Activated naive CD8-positive, alpha-beta T cell treated with anti-CD3 and anti-CD28 coated beads, Interleukin-2, amount 10 ng/mL, durations not matched to agents 7 days and 5 days (primary cell): ENCODE measurements at regions not wholly inside any gene's neighbourhood (a gene's known extent, or its start where the extent isn't known, plus 50 kb on each side); places are given as distances from the start of the nearest gene placed in this dataset.

ENCODE experiments used
- ATAC-seq: fragments of 150-1000 bp; cut with Tn5 transposase; one replicate; pipeline ENCODE4 v1.10.0; 2021; ENCODE audit warnings: low read depth, moderate library complexity
- POLR2A ChIA-PET: fragments of 350-600 bp; sonication (Branson Sonifier 250); formaldehyde crosslinking; loops from one replicate; lab custom pipeline; 2021; ENCODE audit warnings: antibody characterized with exemption; lab: Charles Lee
- DNase-seq: peaks from one replicate; pipeline ENCODE4 v3.0.0; 2021
- H3K27ac Mint-ChIP-seq: one replicate; pipeline ENCODE4 v1.8.0; 2022; ENCODE audit warnings: mild to moderate bottlenecking, mixed read lengths
- H3K27me3 Mint-ChIP-seq: one replicate; pipeline ENCODE4 v1.8.0; 2022; ENCODE audit warnings: mild to moderate bottlenecking, moderate library complexity, mixed read lengths
- H3K36me3 Mint-ChIP-seq: one replicate; pipeline ENCODE4 v1.8.0; 2021; ENCODE audit warnings: mild to moderate bottlenecking, mixed read lengths
- H3K4me1 Mint-ChIP-seq: one replicate; pipeline ENCODE4 v1.8.0; 2021; ENCODE audit warnings: mixed read lengths
- H3K4me3 Mint-ChIP-seq: one replicate; pipeline ENCODE4 v1.8.0; 2022; ENCODE audit warnings: mild to moderate bottlenecking, moderate library complexity, mixed read lengths
- H3K9me3 Mint-ChIP-seq: one replicate; pipeline ENCODE4 v1.8.0; 2021; ENCODE audit warnings: mixed read lengths

DNA sequence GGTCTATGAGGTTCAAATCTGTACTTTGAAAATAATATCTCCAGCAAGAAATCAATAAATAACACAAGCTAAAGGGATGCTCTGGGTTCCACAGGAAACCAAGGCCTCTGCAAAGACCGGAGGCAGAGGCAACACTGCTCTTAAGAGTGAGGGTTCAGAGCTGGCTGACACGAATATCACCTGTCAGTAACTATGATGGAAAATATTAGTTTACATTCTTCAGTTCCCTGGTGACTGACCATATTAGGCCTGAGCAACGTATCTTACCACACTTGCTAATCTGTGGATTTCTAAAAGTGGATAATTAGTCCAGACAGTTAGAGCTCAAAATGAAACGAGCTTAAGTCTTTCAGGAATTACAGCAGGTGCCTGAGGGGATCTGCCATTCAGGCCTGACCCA lies 459.3 kb downstream of the HS3ST3B1 start:
- Mint-ChIP-seq H3K27me3 (peaks cover 5% of the 10 kb centered on the region), H3K4me3 (no peak overlapping the region), H3K4me1 (peaks cover 5% of the 10 kb centered on the region), H3K9me3 (peaks cover 1% of the 10 kb centered on the region), H3K27ac (no peak overlapping the region), H3K36me3 (no peaks in the 10 kb centered on the region)
- DNase-seq (no peak), ATAC-seq (no peak)
- POLR2A ChIA-PET: no interaction called here

DNA sequence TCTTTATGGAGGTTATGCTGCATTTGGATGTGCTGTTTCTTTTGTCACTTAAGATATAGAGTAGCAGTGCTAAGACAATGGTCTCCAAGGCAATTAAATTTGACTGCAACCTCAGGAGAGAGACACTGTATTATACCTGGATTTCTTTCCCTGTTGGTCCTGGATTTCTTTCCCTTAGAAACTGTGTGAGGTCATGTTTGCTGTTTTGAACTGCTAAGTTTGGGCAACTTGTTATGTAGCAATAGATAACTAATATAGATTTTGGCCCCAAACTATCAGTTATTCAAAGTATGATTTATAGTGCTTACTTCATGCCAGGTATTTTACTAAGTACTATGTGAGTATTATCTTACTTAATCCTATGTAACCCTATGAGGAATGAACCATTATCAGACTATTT lies 458.4 kb downstream of the HS3ST3B1 start:
- Mint-ChIP-seq H3K36me3 (no peaks in the 10 kb centered on the region), H3K4me1 (peaks cover 5% of the 10 kb centered on the region), H3K9me3 (peaks cover 1% of the 10 kb centered on the region), H3K27me3 (peaks cover 5% of the 10 kb centered on the region), H3K4me3 (no peak overlapping the region), H3K27ac (no peak overlapping the region)
- ATAC-seq: no peak
- DNase-seq: no peak
- POLR2A ChIA-PET: no interaction called here

DNA sequence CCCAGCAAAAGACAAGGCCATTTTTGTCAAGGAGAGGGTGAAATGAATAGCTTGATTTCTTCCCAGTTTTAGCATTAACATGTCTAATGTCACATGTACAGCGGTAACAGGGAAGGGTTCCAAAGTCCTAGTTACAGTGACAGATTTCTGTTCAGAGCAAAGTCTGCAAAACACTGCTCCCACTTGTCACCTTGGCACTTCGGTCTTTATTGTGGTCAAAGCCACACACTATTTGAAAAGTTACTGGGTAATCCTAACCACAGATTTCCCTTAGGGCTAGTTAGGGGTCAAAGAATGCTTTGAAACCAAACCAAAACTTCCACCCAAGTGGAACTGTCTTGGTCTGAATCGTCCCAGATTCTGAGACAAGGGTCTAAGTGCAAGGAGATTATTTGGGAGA lies 455.6 kb downstream of the HS3ST3B1 start:
- ATAC-seq: no peak
- POLR2A ChIA-PET: no interaction called here
- Mint-ChIP-seq H3K27me3 (peaks cover 5% of the 10 kb centered on the region), H3K4me1 (peaks cover 5% of the 10 kb centered on the region), H3K27ac (no peak overlapping the region), H3K36me3 (no peaks in the 10 kb centered on the region), H3K4me3 (no peak overlapping the region), H3K9me3 (peaks cover 3% of the 10 kb centered on the region)
- DNase-seq: no peak

DNA sequence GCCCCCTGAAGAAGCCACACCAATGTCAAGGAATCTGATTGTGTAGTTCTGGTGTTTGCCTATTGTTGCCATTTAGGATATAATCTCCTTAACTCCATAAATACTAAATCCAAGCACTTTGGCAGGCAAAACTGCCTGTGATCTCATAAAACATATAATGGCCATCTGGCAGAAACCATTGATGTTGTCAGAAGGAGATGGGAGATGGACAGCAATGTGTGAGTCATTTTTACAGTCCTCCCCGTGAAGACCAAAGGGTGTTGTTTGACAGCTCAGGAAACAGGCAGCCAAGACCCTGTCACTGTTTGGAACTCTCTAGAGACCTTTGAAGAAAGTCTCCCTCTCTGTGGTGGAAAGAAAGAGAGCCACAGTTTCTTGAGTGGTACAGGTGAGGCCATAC lies 454.1 kb downstream of the HS3ST3B1 start:
- ATAC-seq (no peak), DNase-seq (no peak)
- Mint-ChIP-seq H3K36me3 (no peaks in the 10 kb centered on the region), H3K9me3 (peaks cover 3% of the 10 kb centered on the region), H3K27ac (no peak overlapping the region), H3K27me3 (peaks cover 5% of the 10 kb centered on the region), H3K4me3 (no peak overlapping the region), H3K4me1 (peaks cover 5% of the 10 kb centered on the region)
- POLR2A ChIA-PET: no interaction called here

DNA sequence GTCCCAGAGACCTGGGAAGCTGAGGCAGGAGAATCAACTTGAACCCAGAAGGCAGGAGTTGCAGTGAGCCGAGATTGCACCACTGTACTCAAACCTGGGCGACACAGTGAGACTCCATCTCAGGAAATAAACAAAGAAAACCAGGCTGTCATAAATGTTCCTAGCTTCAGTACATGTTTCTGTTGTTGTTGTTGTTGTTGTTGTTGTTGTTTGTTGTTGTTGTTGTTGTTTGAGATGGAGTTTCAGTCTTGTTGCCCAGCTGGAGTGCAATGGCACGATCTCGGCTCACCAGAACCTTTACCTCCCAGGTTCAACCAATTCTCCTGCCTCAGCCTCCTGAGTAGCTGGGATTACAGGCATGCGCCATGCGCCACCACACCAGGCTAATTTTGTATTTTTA lies 452.5 kb downstream of the HS3ST3B1 start:
- Mint-ChIP-seq H3K9me3 (peaks cover 2% of the 10 kb centered on the region), H3K27me3 (peaks cover 7% of the 10 kb centered on the region), H3K4me3 (no peak overlapping the region), H3K27ac (no peak overlapping the region), H3K4me1 (peaks cover 6% of the 10 kb centered on the region), H3K36me3 (no peaks in the 10 kb centered on the region)
- DNase-seq: no peak
- no peak for ATAC-seq
- POLR2A ChIA-PET: no interaction called here

DNA sequence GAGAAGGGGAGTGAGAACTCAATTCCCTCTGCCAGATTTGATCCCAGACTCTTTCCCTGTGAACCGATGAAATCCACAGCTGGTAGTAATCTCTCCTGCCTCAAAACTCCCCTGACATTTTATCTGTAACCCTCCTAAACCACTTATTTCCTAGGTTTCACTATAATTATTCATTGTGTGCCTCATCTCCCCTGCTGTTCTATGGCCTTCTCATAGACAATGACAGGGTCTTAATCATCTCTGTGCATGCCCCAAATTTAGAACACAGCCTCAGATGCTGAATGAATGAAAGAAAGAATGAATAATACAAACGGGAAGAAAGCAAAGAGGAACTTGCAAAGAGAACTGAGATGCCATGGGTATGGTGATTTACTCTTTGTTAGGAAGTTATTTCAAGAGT lies 451.1 kb downstream of the HS3ST3B1 start:
- H3K4me1 Mint-ChIP-seq: peaks cover 8% of the 10 kb centered on the region
- ATAC-seq (no peak), DNase-seq (no peak)
- peaks cover 2% of the 10 kb centered on the region for H3K9me3 Mint-ChIP-seq
- H3K27ac Mint-ChIP-seq: no peak overlapping the region
- no peak overlapping the region for H3K4me3 Mint-ChIP-seq
- no peaks in the 10 kb centered on the region for H3K36me3 Mint-ChIP-seq
- H3K27me3 Mint-ChIP-seq: peaks cover 5% of the 10 kb centered on the region
- POLR2A ChIA-PET: no interaction called here

DNA sequence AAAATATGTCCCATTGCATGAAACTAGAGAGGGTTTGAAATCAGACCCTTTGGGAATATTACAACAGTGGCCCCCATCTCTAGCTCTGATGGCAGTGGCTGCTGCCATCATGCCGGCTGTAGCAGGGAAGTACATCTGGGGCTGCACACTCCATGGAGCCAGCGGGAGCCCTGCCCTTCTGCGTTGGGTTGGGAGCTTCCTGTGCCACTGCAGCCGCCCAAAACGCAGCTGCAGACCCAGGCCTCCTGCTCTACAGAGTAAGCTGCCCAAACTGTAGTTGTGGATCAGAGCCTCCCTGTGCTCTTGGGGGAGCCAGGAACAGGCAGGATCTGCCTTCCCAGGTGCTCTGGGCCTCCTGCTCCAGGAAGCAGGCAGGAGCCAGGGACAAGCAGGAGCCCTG lies 450.0 kb downstream of the HS3ST3B1 start:
- DNase-seq (no peak), ATAC-seq (no peak)
- peaks cover 4% of the 10 kb centered on the region for H3K4me1 Mint-ChIP-seq
- no peak overlapping the region for H3K27ac Mint-ChIP-seq
- POLR2A ChIA-PET: no interaction called here
- no peak overlapping the region for H3K4me3 Mint-ChIP-seq
- H3K27me3 Mint-ChIP-seq: peaks cover 5% of the 10 kb centered on the region
- peaks cover 2% of the 10 kb centered on the region for H3K9me3 Mint-ChIP-seq
- H3K36me3 Mint-ChIP-seq: no peaks in the 10 kb centered on the region

DNA sequence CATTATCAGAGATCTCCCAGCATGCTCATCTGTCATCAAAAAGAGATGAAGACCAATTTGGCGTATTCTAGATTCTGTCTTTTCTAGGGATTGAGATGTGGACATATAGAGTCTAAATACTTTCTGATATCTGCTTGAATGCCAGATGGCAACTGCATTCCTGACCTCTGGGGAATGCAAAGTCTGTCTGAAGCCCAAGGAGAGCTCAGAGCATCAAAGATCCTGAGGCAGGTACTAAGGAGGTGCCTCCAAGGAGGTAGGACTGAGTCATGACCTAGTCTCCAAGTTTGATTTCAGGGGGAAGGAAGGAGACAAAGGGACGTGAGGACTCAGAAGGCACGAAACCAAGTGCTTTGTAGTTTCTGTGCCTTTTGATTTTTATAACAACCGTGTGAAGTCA lies 448.4 kb downstream of the HS3ST3B1 start:
- Mint-ChIP-seq H3K27me3 (peaks cover 5% of the 10 kb centered on the region), H3K27ac (no peak overlapping the region), H3K4me3 (no peak overlapping the region), H3K4me1 (peaks cover 4% of the 10 kb centered on the region), H3K36me3 (no peaks in the 10 kb centered on the region), H3K9me3 (peaks cover 2% of the 10 kb centered on the region)
- DNase-seq (no peak), ATAC-seq (no peak)
- POLR2A ChIA-PET: no interaction called here

DNA sequence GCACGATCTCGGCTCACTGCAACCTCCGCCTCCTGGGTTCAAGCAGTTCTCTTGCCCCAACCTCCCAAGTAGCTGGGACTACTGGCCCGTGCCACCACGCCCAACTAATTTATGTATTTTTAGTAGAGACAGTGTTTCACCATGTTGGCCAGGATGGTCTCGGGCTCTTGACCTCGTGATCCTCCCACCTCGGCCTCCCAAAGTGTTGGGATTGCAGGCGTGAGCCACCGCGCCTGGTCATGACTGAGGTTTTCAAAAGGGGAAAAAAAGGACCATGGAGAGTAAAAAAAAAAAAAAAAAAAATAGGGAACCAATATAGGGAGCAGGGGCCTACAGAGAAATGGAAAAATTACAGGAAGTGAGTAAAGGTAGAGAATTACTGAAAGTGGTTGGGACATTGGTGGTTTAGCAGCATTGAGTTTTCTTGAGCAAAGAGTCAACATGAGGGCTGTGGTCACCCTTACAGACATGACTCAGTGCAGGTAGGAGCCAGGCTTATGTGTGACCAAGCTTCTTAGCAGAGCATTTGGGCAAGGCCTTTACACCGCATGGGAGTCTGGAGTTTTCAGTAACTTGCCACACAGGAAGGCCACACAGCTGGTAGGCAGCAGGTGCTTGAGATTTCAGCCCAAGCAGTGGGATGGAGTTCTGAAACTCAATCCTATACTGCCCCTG lies 447.3 kb downstream of the HS3ST3B1 start:
- H3K4me1 Mint-ChIP-seq: peaks cover 4% of the 10 kb centered on the region
- ATAC-seq (no peak), DNase-seq (no peak)
- no peak overlapping the region for H3K27ac Mint-ChIP-seq
- no peak overlapping the region for H3K4me3 Mint-ChIP-seq
- POLR2A ChIA-PET: no interaction called here
- peaks cover 3% of the 10 kb centered on the region for H3K27me3 Mint-ChIP-seq
- H3K36me3 Mint-ChIP-seq: no peaks in the 10 kb centered on the region
- peaks cover 2% of the 10 kb centered on the region for H3K9me3 Mint-ChIP-seq

DNA sequence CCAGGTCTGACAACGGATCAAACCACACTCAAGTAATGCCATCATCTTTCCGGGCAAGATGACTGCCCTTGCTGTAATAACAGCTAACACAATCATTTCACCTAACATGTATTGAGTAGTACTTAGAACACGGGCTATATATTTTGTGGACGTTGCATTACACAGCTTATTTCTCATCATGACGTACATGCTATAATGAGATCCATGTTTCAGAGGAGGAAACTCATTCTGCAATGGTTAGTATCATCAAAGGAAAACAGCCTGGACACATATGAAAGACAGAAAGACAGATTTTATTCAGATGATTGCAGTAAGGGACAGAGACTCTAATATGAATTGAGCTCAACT lies 446.7 kb downstream of the HS3ST3B1 start:
- ATAC-seq (no peak), DNase-seq (no peak)
- peaks cover 4% of the 10 kb centered on the region for H3K4me1 Mint-ChIP-seq
- peaks cover 2% of the 10 kb centered on the region for H3K9me3 Mint-ChIP-seq
- H3K27ac Mint-ChIP-seq: no peak overlapping the region
- H3K4me3 Mint-ChIP-seq: no peak overlapping the region
- H3K36me3 Mint-ChIP-seq: no peaks in the 10 kb centered on the region
- peaks cover 3% of the 10 kb centered on the region for H3K27me3 Mint-ChIP-seq
- POLR2A ChIA-PET: no interaction called here

DNA sequence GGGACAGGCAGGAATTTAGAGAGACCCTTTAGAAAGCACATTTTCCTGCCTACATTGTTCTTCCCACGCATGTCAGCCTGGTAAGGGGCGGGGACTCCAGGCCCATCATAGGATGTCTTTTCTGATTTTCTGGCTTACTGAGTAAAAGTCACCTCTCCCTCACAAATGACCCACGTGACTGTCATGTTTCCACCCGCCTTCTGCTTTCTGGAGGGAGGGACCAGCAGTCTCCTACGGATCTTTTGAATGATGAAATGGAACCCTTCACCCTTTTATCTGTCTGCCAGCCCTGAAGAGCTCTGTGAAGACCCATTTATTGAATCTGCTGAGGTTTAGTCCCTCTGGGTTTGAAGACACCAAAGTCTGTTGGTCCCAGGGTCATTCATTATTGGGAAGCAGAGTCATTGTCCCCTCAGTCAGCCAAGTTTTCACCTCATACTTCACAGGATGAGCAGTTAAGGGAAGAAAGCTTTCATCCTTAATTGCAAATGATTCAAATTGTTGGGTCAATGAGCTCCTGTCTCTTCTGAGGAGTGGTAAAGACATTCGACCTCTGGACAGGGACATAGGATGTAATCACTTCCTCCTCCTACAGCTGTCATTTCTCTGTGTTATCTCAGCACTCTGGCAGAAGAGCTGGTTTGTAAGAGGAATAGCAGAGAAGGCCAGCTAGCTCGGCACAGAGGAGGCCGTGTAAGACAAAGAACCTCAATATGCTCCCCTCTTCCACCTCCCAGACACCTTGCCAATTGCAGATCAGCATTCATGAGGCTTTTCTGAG lies 446.1 kb downstream of the HS3ST3B1 start:
- H3K4me3 Mint-ChIP-seq: no peak overlapping the region
- H3K9me3 Mint-ChIP-seq: peaks cover under 1% of the 10 kb centered on the region
- H3K27ac Mint-ChIP-seq: no peak overlapping the region
- no peaks in the 10 kb centered on the region for H3K36me3 Mint-ChIP-seq
- POLR2A ChIA-PET: no interaction called here
- DNase-seq: no peak
- no peak for ATAC-seq
- peaks cover 3% of the 10 kb centered on the region for H3K27me3 Mint-ChIP-seq
- H3K4me1 Mint-ChIP-seq: peaks cover 4% of the 10 kb centered on the region

DNA sequence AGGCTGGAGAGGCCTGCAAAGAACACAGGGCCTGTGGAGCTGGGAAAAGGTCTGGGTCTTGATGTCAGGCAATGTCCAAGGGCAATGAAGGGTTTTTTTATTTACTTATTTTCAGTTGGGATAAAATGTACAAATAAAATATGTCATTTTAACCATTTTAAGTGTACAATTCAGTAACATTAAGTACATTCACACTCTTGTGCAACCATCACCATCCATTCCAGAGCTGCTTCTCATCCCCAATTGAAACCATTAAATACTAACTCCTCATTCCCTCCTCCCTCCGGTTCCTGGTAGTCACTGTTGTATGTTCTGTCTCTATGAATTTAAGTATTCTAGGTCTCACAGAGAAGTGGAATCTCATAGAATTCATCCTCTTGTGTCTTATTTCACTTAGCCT lies 444.7 kb downstream of the HS3ST3B1 start:
- DNase-seq (no peak), ATAC-seq (no peak)
- H3K27me3 Mint-ChIP-seq: peaks cover 3% of the 10 kb centered on the region
- no peaks in the 10 kb centered on the region for H3K9me3 Mint-ChIP-seq
- H3K27ac Mint-ChIP-seq: no peak overlapping the region
- POLR2A ChIA-PET: no interaction called here
- H3K4me1 Mint-ChIP-seq: peaks cover 4% of the 10 kb centered on the region
- H3K36me3 Mint-ChIP-seq: no peaks in the 10 kb centered on the region
- no peak overlapping the region for H3K4me3 Mint-ChIP-seq

DNA sequence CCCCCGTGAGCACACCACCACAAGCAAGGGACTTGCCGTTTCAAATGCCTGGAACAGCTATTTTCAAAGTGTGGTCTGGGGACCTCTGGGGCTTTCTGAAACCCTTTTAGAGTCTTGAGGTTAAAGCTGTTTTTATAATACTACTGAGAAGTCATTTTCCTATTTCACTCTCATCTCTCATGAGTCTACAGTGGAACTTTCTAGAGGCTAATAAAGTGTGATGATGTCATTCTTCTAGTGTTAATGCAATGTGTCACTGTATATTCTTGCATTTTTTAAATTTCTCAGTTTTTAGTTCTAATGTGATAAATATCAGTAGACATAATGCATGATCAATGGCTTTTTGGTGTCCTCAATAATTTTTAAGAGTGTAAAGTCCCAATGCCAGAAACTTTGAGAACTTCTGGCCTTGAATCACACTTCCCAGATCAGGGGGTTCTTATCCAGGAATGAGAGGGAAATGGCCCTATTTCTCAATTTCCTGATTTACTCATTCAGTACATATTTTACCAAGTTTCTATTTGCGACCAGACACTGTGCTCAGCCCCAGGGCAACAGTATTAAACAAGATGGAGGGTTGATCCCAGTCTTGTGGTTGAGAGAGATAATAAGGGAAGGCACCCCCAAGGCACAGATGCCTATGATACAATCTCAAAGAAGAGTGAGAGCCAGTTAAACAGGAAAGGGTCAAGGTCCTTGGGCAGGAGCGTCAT lies 444.0 kb downstream of the HS3ST3B1 start:
- ATAC-seq: no peak
- H3K4me3 Mint-ChIP-seq: no peak overlapping the region
- POLR2A ChIA-PET: no interaction called here
- H3K4me1 Mint-ChIP-seq: peaks cover 4% of the 10 kb centered on the region
- H3K9me3 Mint-ChIP-seq: no peaks in the 10 kb centered on the region
- no peaks in the 10 kb centered on the region for H3K36me3 Mint-ChIP-seq
- H3K27me3 Mint-ChIP-seq: peaks cover 2% of the 10 kb centered on the region
- no peak for DNase-seq
- H3K27ac Mint-ChIP-seq: no peak overlapping the region

DNA sequence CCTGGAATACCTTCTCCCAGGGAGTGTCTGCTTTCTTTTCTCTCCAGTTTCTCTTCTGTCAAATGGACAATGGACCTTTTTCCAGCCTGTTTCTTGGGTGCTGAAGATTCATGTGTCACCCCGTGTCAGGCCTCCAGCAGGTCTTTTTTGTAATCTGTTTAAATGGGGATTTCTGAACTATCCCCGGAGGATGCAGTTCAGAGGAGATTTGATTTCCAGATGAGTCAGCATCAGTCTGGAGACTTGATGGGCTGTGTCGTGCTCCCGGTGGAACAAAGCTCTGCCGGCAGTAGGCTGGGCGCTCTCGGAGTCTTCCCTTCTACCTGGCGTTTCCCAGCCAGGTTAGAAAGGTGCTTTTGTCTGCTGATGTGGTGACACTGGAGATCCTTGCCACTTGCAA lies 440.6 kb downstream of the HS3ST3B1 start:
- ATAC-seq (no peak), DNase-seq (no peak)
- POLR2A ChIA-PET: no interaction called here
- Mint-ChIP-seq H3K4me1 (no peaks in the 10 kb centered on the region), H3K27ac (no peak overlapping the region), H3K4me3 (no peak overlapping the region), H3K36me3 (no peaks in the 10 kb centered on the region), H3K27me3 (no peaks in the 10 kb centered on the region), H3K9me3 (no peaks in the 10 kb centered on the region)
